NB4 (cell line): ENCODE measurements at regions not wholly inside any gene's neighbourhood (a gene's known extent, or its start where the extent isn't known, plus 50 kb on each side); places are given as distances from the start of the nearest gene placed in this dataset.

Experiments
- MYC ChIP-seq: IDR thresholded peaks from 2 replicates; pipeline ENCODE4 v1.6.1; 2011; ENCODE audit warnings: low read depth, low read length
- POLR2A ChIP-seq: IDR thresholded peaks from 2 replicates; pipeline ENCODE4 v1.6.1; 2011; ENCODE audit warnings: mild to moderate bottlenecking; ENCODE audit not compliant: insufficient read length; ENCODE audit errors: extremely low read depth
- TF ChIP-seq, protein P1 (sequence below): IDR thresholded peaks from one replicate; pipeline ENCODE4 v1.5.1; 2012; ENCODE audit warnings: low read depth, low read length
- TF ChIP-seq, protein P2 (sequence below): IDR thresholded peaks from 2 replicates; pipeline ENCODE4 v1.6.1; 2011; ENCODE audit warnings: low read depth, low read length

DNA sequence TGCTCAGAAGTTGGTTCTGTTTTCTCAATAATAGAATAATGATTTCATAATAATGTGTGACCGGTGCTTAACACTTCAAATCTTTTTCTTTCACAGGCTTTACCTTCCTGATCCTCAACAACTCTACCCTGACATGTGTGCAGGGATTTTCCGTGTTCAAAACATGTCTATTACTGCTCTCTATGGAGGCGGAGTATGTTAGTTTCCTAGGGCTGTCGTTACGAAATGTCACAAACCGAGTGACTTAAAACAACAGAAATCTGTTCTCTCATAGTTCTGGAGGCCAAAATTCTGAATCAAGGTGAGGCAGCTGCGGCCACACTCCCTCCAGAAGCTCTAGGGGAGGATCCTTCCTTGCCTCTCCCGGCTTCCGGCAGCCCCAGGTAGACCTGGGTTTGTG is 186.2 kb upstream of the VASH1 start:
- TF ChIP-seq, protein P1, sequence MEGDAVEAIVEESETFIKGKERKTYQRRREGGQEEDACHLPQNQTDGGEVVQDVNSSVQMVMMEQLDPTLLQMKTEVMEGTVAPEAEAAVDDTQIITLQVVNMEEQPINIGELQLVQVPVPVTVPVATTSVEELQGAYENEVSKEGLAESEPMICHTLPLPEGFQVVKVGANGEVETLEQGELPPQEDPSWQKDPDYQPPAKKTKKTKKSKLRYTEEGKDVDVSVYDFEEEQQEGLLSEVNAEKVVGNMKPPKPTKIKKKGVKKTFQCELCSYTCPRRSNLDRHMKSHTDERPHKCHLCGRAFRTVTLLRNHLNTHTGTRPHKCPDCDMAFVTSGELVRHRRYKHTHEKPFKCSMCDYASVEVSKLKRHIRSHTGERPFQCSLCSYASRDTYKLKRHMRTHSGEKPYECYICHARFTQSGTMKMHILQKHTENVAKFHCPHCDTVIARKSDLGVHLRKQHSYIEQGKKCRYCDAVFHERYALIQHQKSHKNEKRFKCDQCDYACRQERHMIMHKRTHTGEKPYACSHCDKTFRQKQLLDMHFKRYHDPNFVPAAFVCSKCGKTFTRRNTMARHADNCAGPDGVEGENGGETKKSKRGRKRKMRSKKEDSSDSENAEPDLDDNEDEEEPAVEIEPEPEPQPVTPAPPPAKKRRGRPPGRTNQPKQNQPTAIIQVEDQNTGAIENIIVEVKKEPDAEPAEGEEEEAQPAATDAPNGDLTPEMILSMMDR = no peak
- TF ChIP-seq MYC = no peak
- TF ChIP-seq, protein P2, sequence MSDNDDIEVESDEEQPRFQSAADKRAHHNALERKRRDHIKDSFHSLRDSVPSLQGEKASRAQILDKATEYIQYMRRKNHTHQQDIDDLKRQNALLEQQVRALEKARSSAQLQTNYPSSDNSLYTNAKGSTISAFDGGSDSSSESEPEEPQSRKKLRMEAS = no peak
- TF ChIP-seq POLR2A = no peak
